Occipital lobe (tissue), 1 donor: ENCODE measurements at regions not wholly inside any gene's neighbourhood (a gene's known extent, or its start where the extent isn't known, plus 50 kb on each side); places are given as distances from the start of the nearest gene placed in this dataset.

Source experiments
- DNase-seq: peaks from one replicate; lab custom pipeline; 2025; lab: John Stamatoyannopoulos, UW

DNA sequence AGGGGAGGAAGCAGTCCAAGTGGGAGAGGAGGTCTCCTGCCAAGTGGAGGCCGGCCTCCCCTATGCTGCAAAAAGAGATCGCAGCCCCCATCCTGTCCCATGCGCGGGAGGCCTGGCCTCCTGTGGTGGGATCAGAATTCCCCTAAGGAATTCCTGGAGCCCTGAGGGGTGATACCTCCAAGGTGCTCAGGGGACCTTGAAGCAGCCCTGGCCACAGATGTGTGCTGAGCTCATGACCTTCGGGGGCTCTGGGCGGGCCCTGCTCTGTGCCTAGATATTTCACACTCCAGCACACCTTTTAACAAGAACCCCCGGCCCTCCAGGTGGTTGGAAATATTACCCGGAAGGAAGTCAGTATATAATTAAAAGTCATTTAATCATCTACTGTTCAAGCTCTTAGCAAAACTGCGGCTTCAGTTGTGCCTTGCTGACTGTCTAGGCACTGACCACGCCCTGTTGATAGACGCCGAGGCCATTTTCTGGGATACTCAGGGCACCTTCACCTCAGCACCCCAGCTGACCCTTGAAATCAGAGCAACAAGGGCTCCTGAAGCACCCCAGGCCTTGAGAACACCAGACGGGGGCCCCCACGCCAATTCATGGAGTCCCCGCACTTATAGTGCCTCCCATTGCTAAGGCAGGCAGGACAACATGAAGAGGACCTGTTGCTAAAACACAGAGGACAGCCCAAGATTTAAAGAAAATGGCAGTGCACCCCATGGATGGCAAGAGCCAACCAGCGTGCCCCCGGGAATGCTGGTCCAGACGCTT, 119.1 kb downstream of the NDUFA10 start:
- no peak for DNase-seq

DNA sequence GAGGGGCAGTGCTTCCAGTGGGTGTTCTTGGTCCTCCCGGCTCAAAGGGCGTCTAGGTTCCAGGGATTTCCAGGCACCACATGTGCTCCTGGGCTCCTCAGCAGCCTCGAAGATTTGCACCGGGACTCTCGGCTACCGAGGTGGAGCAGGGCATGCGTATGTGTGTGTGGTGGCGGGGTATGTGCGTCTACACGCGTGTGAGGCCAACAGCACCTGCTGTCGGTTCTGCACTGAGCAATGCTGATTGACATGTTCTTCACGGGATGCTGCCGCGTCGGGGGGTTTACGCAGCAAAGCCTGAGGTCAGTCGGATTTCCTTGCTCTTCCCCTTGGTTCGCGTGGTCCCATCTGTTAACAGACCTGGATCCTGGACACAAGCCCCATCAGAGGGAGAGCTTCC, 119.8 kb downstream of the NDUFA10 start:
- no peak for DNase-seq

DNA sequence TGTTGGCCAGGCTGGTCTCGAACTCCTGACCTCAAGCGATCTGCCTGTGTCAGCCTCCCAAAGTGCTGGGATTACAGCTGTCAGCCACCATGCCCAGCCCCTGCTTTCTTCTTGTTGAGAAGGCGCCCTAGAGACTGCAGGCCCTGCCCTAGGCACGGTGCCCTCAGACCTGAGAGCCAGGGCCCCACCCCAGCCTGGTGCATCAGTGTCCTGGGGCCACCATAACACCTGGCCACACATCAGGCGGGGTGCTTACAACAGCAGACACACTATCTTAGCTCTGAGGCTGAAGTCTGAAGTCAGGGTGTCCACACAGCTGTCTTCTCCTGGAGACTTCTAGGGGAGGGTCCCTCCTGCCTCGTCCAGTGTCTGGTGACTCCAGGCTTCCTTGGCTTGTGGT, 120.6 kb downstream of the NDUFA10 start:
- no peak for DNase-seq

DNA sequence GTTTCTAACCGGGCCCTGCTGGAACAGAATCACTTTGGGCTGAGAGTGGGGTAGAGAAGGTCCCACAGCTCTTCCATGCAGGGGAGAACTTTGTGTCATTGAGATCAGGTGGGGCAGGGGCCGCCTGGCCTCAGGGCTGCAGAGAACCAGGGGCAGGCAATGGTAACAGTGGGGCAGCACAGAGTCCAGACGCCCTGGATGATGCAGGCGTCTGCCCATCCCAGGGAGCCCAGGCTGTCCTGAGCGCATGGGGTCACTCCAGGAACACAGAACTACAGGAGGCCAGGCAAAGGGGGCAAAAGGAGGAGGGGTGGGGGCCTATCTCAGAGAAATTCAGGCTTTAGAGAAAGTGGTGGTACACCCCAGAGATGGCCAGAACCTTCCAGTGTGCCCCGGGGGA, 121.3 kb downstream of the NDUFA10 start:
- DNase-seq = no peak

DNA sequence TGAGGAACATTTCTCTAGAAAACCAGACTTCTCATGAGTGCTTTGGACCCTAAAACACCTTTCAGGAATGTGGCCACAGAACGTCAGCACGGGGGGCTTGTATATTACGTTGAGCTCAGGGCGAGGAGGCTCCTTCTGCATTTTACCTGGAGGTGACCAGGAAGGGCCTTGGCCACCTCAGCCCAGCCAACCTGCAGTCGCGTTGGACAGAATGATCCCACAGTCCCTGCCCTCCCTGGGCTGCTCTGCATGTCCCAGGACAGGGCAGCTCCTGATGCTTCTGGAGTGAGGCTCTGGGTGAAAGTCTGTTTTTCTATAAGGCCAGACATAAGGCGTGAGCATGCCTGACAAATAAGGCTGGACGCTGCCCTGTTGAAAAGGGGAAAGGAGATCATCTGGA, 121.9 kb downstream of the NDUFA10 start:
- DNase-seq = no peak

DNA sequence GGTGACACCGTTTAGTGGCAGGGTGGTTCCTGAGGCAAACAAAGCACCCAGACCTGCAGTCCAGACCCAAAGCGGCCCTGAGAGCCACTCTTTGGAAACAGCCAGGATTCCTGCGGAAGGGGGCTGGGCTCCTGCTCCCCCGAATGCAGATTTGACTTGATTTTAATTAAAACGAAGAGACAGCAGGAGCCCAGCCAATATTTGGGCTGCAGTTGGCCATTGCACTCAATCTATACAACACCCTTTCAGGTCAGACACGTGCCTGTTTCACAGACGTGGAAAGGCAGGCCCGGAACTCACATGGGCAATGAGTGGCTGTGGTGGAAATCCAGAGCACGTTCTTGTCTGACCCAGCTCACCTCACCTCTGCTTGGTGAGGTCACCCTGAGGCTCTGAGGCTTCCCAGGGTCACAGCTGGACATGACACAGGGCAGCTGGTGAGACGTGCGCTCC, 122.4 kb downstream of the NDUFA10 start:
- no peak for DNase-seq

DNA sequence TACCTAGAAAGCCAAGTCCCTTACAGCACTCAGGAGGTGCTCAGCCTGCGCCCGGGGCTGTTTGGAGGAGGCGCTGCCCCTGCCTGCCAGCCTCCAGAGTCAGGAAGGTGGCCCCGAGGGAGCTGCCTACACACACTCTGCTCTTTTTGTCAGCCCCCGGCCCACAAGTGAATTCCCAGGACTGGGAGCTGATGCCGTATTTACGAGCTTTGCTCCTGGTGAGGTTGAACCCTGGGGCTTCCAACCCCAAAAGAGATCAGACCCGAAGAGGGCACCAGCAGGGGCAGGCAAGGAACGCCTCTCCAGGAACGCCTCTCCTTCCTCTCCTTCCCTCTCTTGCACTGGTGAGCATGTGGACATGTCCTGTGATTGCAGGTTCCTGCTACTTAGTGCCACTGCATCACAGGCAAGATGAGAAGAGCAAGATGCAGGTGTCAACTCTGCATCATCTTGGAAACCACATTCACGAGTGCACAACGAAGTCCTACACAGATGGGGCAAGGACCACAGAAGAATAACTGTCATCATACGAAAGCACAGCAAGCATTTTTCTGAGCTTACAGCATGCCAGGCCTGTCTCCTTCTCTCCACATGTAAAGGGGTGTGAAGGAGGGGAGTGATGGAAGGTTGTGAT, 126.7 kb downstream of the NDUFA10 start:
- DNase-seq = no peak

DNA sequence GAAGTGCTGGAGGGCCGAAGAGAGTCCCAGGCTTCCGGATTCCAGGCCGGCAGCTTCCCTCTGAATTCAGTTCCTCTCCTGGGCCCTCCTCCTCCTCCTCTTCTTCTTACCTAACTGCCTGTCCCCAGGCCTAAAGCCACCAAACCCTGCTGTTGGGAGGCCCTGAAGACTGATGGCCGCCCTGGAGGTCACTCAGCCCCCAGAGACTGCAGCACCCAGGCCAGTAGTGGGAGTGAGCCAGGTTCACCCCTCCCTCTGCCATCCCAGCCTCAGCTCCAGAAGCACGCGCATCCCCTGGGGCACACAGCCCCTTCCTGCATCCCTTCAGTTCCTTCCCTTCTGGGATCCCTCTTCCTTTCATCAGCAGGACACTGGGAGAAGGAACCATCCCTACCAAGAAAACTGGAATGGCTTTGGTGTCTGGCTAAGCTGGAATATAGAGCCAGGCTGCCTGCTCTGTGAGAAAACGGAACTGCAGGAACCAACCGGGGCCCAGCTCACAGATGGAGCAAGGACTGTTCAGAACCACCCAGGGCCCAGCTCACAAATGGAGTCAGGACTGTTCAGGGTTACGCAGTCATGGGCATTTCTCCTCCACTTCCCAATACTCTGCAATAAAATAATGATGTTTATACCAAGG, 127.4 kb downstream of the NDUFA10 start:
- no peak for DNase-seq

DNA sequence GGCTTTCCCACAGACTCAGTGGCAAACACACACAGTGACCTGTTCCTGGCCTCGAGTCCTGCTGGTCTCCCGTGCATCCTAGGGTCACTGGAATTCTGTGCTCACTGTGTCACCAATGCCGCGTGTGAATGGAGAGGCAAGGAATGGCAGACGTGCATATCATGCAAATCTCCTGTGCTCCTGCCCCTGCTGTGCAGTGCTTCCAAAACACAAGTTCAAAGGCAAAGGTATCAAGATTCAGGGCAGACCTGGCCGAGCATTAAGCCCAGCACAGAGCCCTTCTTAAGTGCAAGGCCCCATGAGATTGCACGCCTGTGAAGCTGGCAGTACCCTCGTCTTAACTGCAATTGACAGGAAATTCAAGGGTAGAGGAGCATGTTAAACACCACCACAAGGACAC, 129.1 kb downstream of the NDUFA10 start:
- DNase-seq = no peak

DNA sequence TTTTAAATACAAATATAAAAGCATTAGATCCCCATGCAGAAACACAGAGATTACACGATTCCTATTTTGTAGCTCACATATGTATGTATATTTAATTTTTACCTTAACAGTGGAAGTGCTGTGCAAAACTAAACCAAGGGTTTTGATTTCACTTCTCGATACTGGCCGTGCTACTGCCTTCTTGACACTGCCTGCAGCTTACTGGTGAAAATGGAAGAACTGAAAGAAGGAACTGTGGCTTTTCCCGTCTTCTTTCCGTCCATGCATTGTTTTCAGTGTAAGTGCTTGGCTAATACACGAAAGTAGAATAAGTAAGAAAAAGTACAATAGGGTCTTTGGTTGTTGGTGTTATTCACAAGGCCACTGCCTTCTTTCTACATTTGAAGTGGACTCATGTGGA, 129.5 kb downstream of the NDUFA10 start:
- DNase-seq = no peak

DNA sequence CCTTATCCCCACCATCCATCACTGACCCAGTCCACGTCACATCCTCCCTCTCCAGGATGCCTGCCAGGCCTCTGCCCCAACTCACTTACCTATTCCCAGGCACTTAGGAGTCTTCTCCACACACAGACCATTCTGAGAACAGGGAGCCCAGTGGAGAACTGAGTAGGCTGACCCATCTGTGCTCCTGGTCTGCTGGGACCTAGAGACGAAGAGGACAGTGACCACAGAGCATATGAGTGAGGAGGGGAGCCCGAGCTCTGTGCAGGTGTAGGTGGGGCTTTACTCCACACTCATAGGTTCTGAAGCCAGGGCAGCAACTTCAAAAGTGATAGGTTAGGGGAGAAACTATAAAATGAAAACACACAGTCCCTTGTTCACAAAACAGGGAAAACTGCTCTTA, 130.0 kb downstream of the NDUFA10 start:
- no peak for DNase-seq

DNA sequence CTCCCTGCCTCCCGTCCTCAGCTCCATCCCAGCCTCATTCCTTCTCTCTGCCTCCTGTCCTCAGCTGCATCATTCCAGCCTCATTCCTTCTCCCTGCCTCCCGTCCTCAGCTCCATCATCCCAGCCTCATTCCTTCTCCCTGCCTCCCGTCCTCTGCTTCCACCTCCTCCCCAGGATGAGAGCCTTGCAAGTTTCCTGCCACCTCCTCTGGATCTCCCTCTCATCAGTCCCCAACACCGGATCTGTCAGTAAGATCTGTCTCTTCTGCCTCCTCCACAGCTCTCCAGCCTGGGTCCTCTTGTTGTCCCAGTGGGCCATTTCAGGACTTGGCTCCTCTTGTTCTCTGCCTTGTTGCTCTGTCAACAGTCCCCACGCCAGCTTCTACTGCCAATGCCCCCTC, 130.9 kb downstream of the NDUFA10 start:
- no peak for DNase-seq

DNA sequence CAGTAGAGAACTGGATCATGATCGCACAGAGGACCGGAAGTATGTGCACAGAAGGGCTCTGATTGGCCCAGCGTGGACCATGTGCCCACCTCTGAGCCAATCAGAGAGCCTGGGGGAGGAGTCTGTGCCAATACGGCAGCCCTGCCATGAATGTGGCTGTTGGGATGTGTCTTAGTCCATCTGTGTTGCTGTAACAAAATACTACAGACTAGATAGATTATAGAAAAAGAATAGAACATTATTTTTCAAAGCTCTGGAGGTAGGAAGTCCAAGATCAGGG, 132.0 kb downstream of the NDUFA10 start:
- DNase-seq = no peak

DNA sequence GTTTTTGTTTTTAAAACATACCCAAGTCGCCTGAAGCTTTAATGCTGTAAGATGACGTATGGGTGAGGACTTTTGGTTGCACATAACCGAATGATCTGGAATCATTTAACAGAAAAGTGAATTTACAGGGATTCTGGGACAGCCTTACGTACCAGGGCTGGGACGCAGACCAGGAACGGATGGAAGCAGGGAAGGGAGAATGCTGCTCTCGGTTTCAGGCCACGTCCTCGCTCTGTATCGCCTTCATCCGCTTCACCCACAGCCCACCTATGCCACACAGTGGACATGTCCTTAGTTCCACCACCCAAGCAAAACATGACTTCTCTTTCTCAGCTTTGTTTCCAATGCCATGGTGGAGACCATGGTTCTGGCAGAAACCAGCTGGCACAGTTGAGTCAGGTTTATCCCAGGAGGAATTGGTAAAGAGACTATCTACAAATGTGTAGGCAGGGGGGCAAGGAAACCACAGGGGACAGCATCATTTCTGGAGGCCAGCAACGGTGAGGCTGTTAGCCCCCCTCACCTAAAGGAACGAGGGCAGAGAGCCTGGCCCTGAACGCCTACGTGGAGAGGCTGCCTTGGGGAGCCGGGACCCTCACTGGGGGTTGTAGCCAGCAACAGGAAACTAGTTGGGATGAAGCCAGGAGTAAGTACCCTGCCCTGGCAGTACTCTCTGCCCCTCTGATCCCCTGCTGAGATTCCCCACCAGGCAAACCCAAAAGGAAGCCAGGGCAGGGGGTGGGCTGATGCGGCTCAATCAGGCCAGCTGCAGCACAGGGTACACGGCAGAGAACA, 132.5 kb downstream of the NDUFA10 start:
- DNase-seq = no peak

DNA sequence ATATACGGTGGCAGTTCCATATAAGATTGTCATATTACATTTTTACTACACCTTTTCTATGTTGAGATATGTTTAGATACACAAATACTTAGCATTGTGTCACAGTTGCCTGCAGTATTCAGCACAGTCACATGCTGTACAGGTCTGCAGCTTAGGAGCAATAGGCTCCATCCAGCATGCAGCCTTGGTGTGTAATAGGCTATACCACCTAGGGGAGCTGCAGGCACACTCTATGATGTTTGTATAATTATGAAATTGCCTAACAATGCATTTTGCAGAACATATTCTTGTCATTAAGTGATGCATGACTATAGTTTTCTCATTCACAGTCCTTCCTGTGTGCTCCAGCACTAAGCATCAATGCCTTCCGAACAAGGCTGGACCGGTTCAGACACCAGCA, 133.4 kb downstream of the NDUFA10 start:
- DNase-seq = no peak

DNA sequence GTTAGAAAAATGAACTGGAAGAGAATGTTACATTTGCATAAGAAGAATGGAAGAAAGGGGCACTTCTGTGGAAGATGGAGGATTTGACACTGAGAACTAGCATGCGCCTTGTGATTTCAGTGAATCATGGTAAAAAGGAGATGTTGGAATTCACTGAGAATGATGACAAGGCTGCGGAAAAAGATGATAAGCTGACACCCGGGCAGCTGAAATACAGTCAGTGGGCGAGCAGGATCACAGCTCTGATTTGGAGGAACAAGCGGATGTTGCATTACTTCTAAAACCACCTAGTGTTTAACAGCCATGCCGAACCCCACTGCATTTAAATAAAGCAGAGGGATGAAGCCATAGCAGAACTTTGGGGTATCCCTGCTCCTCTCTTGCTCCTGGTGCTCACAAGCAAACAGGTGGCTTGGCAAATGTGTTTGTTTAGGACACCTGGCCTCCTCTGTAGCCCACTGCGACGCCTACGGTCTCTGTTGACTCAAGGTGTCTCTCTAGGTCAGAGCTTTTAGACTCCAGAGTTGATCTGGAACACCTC, 134.9 kb downstream of the NDUFA10 start:
- DNase-seq = no peak

DNA sequence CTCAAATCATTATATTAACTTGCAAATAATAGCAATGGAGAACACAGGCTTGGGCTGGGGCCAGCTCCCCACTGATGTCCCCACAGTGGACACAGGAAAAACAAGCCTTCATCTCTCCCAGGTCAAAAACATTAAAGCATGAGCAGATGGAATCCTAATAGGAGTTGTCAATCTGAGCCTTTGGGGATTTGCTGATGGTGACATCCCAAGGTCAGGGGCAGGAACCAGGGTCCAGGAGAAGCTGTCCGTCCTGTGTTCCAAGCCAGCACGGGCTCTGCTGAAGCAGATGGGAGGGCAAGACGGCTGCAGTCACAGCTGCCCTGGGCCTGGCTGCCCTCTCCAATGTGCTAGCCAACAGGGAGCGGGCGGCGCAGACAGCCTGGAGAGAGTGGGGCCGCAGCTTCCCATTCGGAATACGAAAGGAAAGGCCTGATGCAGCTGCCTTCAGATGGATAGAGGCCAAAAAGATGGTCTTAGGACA, 135.5 kb downstream of the NDUFA10 start:
- DNase-seq = no peak

DNA sequence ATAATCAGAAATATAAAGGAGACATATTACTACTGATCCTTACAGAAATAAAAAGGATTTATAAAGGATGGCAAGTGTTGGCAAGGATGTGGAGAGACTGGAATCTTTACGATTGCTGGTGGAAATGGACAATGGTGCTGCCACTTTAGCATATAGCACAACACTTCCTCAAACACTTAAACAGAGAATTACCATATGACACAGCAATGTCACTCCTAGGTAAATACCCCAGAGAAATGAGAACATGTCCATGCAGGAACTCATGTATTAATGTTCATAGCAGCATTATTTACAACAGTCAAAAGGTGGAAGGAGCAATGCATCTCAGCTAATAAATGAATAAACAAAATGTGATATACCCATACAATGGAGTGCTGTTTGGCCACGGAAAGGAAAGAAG, 137.5 kb downstream of the NDUFA10 start:
- DNase-seq = no peak

DNA sequence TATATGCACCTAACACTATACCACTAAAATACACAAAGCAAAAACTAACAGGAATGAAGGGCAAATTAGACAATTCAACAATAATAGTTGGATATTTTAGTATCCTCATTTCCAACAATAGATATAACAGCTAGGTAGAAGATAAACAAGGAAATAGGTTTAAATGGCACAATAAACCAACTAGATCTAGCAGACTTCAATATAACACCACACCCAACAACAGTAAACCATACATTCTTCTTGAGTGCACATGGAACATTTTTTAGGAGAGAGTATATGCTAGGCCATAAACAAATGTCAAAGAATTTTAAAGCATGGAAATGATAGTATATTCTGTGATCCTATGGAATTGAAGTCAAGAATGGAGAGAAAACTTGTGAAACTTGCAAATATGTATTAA, 138.4 kb downstream of the NDUFA10 start:
- DNase-seq = no peak

DNA sequence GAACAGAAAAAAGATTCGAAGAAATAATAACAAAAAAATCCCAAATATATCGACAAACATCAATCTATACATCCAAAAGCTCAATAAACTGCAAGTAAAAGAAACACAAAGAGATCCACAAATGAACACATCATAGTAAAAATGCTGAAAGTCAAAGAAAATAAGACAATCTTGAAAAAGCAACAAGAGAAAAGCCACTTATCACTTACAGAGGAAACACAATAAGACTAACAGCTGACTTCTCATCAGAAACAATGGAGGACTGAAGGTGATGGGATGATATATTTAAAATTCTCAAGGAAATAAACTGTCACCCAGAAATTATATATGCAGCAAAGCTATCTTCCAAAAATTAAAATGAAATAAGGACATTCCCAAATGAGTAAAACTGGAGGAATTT, 140.3 kb downstream of the NDUFA10 start:
- no peak for DNase-seq

DNA sequence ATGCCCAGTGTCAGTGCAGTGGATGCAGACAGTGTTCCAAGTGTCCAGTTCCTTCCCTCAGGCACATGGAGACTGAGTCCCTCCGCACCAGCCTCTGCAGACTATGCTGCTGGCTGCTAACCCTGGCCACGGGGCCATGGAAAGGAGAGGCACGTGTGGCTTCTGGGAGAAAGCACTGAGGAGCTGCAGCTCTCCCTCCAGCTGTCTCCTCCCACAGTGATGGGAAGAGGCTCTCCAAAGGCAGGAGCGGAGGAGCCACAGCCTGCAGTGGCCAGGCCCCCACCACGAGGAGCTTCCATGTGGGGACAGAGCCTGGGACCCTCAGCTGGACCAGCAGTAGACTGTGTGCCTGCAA, 141.1 kb downstream of the NDUFA10 start:
- no peak for DNase-seq
